ENCODE measurements at regions not wholly inside any gene's neighbourhood (a gene's known extent, or its start where the extent isn't known, plus 50 kb on each side); places are given as distances from the start of the nearest gene placed in this dataset.

- no peak overlapping the region for H3K4me3 ChIP-seq
- no peaks in the 10 kb centered on the region for H3K4me1 ChIP-seq
- H3K36me3 ChIP-seq = no peaks in the 10 kb centered on the region
- TF ChIP-seq, protein P1, sequence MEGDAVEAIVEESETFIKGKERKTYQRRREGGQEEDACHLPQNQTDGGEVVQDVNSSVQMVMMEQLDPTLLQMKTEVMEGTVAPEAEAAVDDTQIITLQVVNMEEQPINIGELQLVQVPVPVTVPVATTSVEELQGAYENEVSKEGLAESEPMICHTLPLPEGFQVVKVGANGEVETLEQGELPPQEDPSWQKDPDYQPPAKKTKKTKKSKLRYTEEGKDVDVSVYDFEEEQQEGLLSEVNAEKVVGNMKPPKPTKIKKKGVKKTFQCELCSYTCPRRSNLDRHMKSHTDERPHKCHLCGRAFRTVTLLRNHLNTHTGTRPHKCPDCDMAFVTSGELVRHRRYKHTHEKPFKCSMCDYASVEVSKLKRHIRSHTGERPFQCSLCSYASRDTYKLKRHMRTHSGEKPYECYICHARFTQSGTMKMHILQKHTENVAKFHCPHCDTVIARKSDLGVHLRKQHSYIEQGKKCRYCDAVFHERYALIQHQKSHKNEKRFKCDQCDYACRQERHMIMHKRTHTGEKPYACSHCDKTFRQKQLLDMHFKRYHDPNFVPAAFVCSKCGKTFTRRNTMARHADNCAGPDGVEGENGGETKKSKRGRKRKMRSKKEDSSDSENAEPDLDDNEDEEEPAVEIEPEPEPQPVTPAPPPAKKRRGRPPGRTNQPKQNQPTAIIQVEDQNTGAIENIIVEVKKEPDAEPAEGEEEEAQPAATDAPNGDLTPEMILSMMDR (IDR thresholded peaks at IDR 0.05 in 8 of 11, conservative IDR thresholded peaks at IDR 0.05 in 3 of 11) = no peak
- no peak for TF ChIP-seq POLR2A (IDR thresholded peaks at IDR 0.05)
- TF ChIP-seq POLR2AphosphoS5 (IDR thresholded peaks at IDR 0.05) = no peak
- WGBS, 5 donors = 87 to 98% (median 91%) methylated on average over 3 of the region's 3 CpGs
- H3K27me3 ChIP-seq (replicated peaks in 1 of 7) = no peaks in the 10 kb centered on the region
- peaks cover 0 to 5% (median 0%) of the 10 kb centered on the region in 8 donors for H3K9me3 ChIP-seq
- no peak overlapping the region for H3K27ac ChIP-seq
- DNase-seq = no peak
- intact Hi-C loops (cut with DNase I; ENCODE audit: low total_unique reads) = no loop called here
These were observed 388.3 kb downstream of the COG6 start for GRCh38 chr13:40043764-40044163.

DNA sequence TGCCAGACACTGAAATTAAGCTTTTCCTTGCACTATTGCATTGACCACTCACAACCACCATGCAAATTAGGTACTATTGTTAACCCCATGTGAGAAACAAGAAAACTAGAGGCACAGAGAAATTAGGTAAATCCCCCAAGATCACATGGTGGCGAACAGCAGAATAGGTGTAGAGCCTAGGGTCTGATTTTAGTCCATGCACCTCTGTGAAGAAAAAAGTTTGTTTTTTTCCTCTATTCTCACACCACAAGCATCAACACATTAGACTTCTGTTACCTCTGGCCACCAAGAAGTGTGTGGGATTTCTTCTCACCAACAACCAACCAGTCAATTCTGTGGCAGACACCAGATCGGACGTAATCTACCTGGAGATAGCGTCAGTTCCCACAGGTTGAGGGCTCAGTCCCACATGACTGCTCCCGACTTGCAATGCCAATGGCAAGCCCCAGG is 391.9 kb downstream of the COG6 start:
- Histone ChIP-seq H3K27me3 (replicated peaks in 1 of 7) (no peaks in the 10 kb centered on the region), H3K4me3 (no peak overlapping the region), H3K4me1 (no peaks in the 10 kb centered on the region), H3K27ac (no peak overlapping the region), H3K9me3 (no peaks in the 10 kb centered on the region), H3K36me3 (no peaks in the 10 kb centered on the region)
- TF ChIP-seq, protein P1 (IDR thresholded peaks at IDR 0.05 in 8 of 11, conservative IDR thresholded peaks at IDR 0.05 in 3 of 11) = no peak
- no peak for TF ChIP-seq POLR2A (IDR thresholded peaks at IDR 0.05)
- TF ChIP-seq POLR2AphosphoS5 (IDR thresholded peaks at IDR 0.05) = no peak
- DNase-seq = no peak
- WGBS, 5 donors = 87 to 92% (median 89%) methylated on average over 5 of the region's 5 CpGs
- intact Hi-C loops (cut with DNase I; ENCODE audit: low total_unique reads) = no loop called here

DNA sequence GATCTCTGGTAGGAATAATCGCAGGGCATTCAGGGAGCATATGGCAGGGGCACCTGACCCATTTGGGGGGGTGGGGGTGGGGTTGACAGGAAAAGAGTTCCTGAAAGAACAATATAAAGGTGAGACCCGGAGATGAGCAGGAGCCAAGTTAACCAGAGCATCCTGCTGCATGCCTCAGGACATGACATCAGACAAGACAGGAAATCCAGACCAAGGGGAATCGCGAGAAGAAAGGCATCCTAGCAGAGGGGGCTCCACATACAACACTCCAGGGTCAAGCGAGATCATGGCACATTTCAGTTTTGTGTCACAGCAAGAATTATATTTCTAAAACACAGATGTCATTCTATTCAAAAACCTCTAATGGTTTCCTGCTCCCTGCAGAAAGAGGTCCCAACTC is 393.1 kb downstream of the COG6 start:
- 65 to 77% (median 69%) methylated on average over 5 of the region's 5 CpGs for WGBS, 5 donors
- no peaks in the 10 kb centered on the region for H3K36me3 ChIP-seq
- no peak overlapping the region for H3K4me3 ChIP-seq
- no peaks in the 10 kb centered on the region for H3K4me1 ChIP-seq
- H3K9me3 ChIP-seq = peaks cover 0 to 5% (median 0%) of the 10 kb centered on the region in 8 donors
- H3K27ac ChIP-seq = no peak overlapping the region
- DNase-seq = no peak
- TF ChIP-seq, protein P1 (IDR thresholded peaks at IDR 0.05 in 8 of 11, conservative IDR thresholded peaks at IDR 0.05 in 3 of 11) = no peak
- TF ChIP-seq POLR2AphosphoS5 (IDR thresholded peaks at IDR 0.05) (no peak), POLR2A (IDR thresholded peaks at IDR 0.05) (no peak)
- intact Hi-C loops (cut with DNase I; ENCODE audit: low total_unique reads) = no loop called here
- no peaks in the 10 kb centered on the region for H3K27me3 ChIP-seq (replicated peaks in 1 of 7)

DNA sequence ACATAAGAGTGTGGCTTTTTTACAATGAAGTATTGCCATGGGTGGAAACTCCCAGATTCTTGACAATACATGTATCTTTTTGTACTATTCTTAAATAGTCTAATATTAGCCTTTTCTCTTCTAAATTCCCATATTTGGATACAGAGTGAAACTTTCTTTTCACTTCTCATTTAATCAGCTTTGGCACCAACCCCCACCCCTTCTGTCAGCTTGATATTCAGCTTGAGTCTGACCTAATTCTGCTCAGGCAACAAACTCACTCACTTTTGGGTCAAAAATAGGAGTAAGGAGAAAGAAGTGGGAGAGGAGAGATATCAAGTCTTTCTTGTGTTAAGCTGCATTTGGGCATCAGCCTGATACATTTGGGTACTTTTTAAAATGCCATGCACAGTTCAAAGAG is 397.5 kb downstream of the COG6 start:
- intact Hi-C loops (cut with DNase I; ENCODE audit: low total_unique reads) = no loop called here
- DNase-seq = no peak
- Histone ChIP-seq H3K4me1 (no peaks in the 10 kb centered on the region), H3K27ac (no peak overlapping the region), H3K4me3 (no peak overlapping the region), H3K9me3 (peaks cover 0 to 9% (median 0%) of the 10 kb centered on the region in 8 donors), H3K36me3 (no peaks in the 10 kb centered on the region), H3K27me3 (replicated peaks in 1 of 7) (no peaks in the 10 kb centered on the region)
- TF ChIP-seq POLR2A (IDR thresholded peaks at IDR 0.05) = no peak
- TF ChIP-seq, protein P1 (IDR thresholded peaks at IDR 0.05 in 8 of 11, conservative IDR thresholded peaks at IDR 0.05 in 3 of 11) = no peak
- TF ChIP-seq POLR2AphosphoS5 (IDR thresholded peaks at IDR 0.05) = no peak
